ENCODE measurements at regions not wholly inside any gene's neighbourhood (a gene's known extent, or its start where the extent isn't known, plus 50 kb on each side); places are given as distances from the start of the nearest gene placed in this dataset.

GRCh38 chr2:5877360-5877759 lies 185.2 kb downstream of the SOX11 start:
- H3K4me3 ChIP-seq (ENCODE audit: control insufficient read depth, low read depth, low read length), result no peak overlapping the region
- DNase-seq (ENCODE audit: low read depth), result no peak
- TF ChIP-seq CTCF (conservative IDR thresholded peaks at IDR 0.05; ENCODE audit: control insufficient read depth, insufficient read depth, low read depth, low read length), result no peak

- TF ChIP-seq CTCF (conservative IDR thresholded peaks at IDR 0.05; ENCODE audit: control insufficient read depth, insufficient read depth, low read depth, low read length), result no peak
- DNase-seq (ENCODE audit: low read depth), result no peak
Measured at GRCh38 chr2:5885451-5886173, 193.4 kb downstream of the SOX11 start.

GRCh38 chr2:5886462-5886861 lies 194.3 kb downstream of the SOX11 start:
- H3K4me3 ChIP-seq (ENCODE audit: control insufficient read depth, low read depth, low read length), result no peak overlapping the region
- no peak for DNase-seq (ENCODE audit: low read depth)
- TF ChIP-seq CTCF (conservative IDR thresholded peaks at IDR 0.05; ENCODE audit: control insufficient read depth, insufficient read depth, low read depth, low read length), result no peak

More at GRCh38 chr2:5885451-5886173, 193.4 kb downstream of the SOX11 start:
- no peak overlapping the region for H3K4me3 ChIP-seq (ENCODE audit: control insufficient read depth, low read depth, low read length)

GRCh38 chr2:5888126-5888525 lies 195.9 kb downstream of the SOX11 start:
- H3K4me3 ChIP-seq (ENCODE audit: control insufficient read depth, low read depth, low read length), result no peak overlapping the region
- DNase-seq (ENCODE audit: low read depth), result no peak
- TF ChIP-seq CTCF (conservative IDR thresholded peaks at IDR 0.05; ENCODE audit: control insufficient read depth, insufficient read depth, low read depth, low read length), result no peak

GRCh38 chr2:5889519-5889918 lies 197.3 kb downstream of the SOX11 start:
- DNase-seq (ENCODE audit: low read depth), result no peak
- H3K4me3 ChIP-seq (ENCODE audit: control insufficient read depth, low read depth, low read length), result no peak overlapping the region
- no peak for TF ChIP-seq CTCF (conservative IDR thresholded peaks at IDR 0.05; ENCODE audit: control insufficient read depth, insufficient read depth, low read depth, low read length)

- H3K4me3 ChIP-seq (ENCODE audit: control insufficient read depth, low read depth, low read length), result no peak overlapping the region
- DNase-seq (ENCODE audit: low read depth), result no peak
- TF ChIP-seq CTCF (conservative IDR thresholded peaks at IDR 0.05; ENCODE audit: control insufficient read depth, insufficient read depth, low read depth, low read length), result no peak
Measured at GRCh38 chr2:5894355-5894754, 202.2 kb downstream of the SOX11 start.
